Hypothalamus (tissue), 51 donors: ENCODE measurements at regions not wholly inside any gene's neighbourhood (a gene's known extent, or its start where the extent isn't known, plus 50 kb on each side); places are given as distances from the start of the nearest gene placed in this dataset.
"Not testable (repeated sequence)": the region's sequence is repeated elsewhere in the genome, so short reads cannot be mapped to it uniquely, and the experiment has no call there.

Experiments used
- DNase-seq, 51 donors: peaks; one replicate each; lab custom pipeline; 2025; lab: John Stamatoyannopoulos, UW

- no peak for DNase-seq
Observed at GRCh38 chr11:15685306-15685705, 570.6 kb downstream of the INSC start.

- DNase-seq = not testable (repeated sequence)
Observed at GRCh38 chr11:15686259-15686658, 571.5 kb downstream of the INSC start.

- DNase-seq = no peak
Observed at GRCh38 chr11:15687342-15687741, 572.6 kb downstream of the INSC start.

- peak in 21 of 51 donors; percentile 5 to 65 (median 23) for DNase-seq
Observed at GRCh38 chr11:15688351-15688792, 573.6 kb downstream of the INSC start.

GRCh38 chr11:15690320-15690719 is 575.6 kb downstream of the INSC start:
- DNase-seq = peak in 2 of 51 donors; percentile 4 to 5

GRCh38 chr11:15692739-15693138 is 578.0 kb downstream of the INSC start:
- DNase-seq = no peak

- DNase-seq = no peak
Observed at GRCh38 chr11:15695096-15695721, 580.5 kb downstream of the INSC start.

GRCh38 chr11:15696069-15696468 is 581.3 kb downstream of the INSC start:
- DNase-seq = no peak

- no peak for DNase-seq
Observed at GRCh38 chr11:15697437-15698236, 582.9 kb downstream of the INSC start.

GRCh38 chr11:15698855-15699254 is 584.1 kb downstream of the INSC start:
- DNase-seq = no peak

- no peak for DNase-seq
Observed at GRCh38 chr11:15699978-15700377, 585.3 kb downstream of the INSC start.

- no peak for DNase-seq
Observed at GRCh38 chr11:15700456-15700855, 585.7 kb downstream of the INSC start.

- DNase-seq = no peak
Observed at GRCh38 chr11:15704064-15704463, 589.3 kb downstream of the INSC start.

GRCh38 chr11:15704556-15704955 is 589.8 kb downstream of the INSC start:
- DNase-seq = no peak

- DNase-seq = no peak
Observed at GRCh38 chr11:15705891-15706290, 591.2 kb downstream of the INSC start.

GRCh38 chr11:15707194-15707593 is 592.5 kb downstream of the INSC start:
- DNase-seq = no peak

GRCh38 chr11:15707971-15708370 is 593.2 kb downstream of the INSC start:
- peak in 20 of 51 donors; percentile 2 to 21 (median 8) for DNase-seq

GRCh38 chr11:15710580-15711275 is 596.0 kb downstream of the INSC start:
- no peak for DNase-seq

- no peak for DNase-seq
Observed at GRCh38 chr11:15711311-15711710, 596.6 kb downstream of the INSC start.

- DNase-seq = no peak
Observed at GRCh38 chr11:15714641-15715399, 600.1 kb downstream of the INSC start.

GRCh38 chr11:15716550-15716949 is 601.8 kb downstream of the INSC start:
- no peak for DNase-seq
